B cell (primary cell): ENCODE measurements at regions not wholly inside any gene's neighbourhood (a gene's known extent, or its start where the extent isn't known, plus 50 kb on each side); places are given as distances from the start of the nearest gene placed in this dataset.

Source experiments
- ATAC-seq: fragments of 200-7000 bp; cut with Tn5 transposase; one replicate; pipeline ENCODE4 v1.10.0; 2021; ENCODE audit warnings: low read depth, mild to moderate bottlenecking, moderate number of reproducible peaks, moderate library complexity
- CTCF ChIA-PET: fragments of 350-600 bp; sonication (Branson Sonifier 250); formaldehyde crosslinking; loops from one replicate; lab custom pipeline; 2021; ENCODE audit warnings: antibody characterized with exemption, inconsistent platforms; lab: Charles Lee
- POLR2A ChIA-PET: fragments of 350-600 bp; sonication (Branson Sonifier 250); formaldehyde crosslinking; loops from one replicate; lab custom pipeline; 2021; ENCODE audit warnings: antibody characterized with exemption; lab: Charles Lee
- DNase-seq: peaks from one replicate; pipeline ENCODE4 v3.0.0; 2013
- H2AFZ ChIP-seq: 2 replicates; pipeline ENCODE4 v1.6.1; 2012; ENCODE audit warnings: mild to moderate bottlenecking, low read depth, low read length; ENCODE audit not compliant: insufficient read depth, poor library complexity, severe bottlenecking
- H3K27ac ChIP-seq, 2 donors: 1 replicate in 1 of 2; 2 replicates in 1 of 2; pipeline ENCODE4 v1.5.1; 2012 to 2013; ENCODE audit warnings: low read length in 2 of 2, mild to moderate bottlenecking in 2 of 2, moderate library complexity in 1 of 2
- H3K27me3 ChIP-seq, 4 experiments: fragments of 200-600 bp in 1 of 4; sonication (generic) in 1 of 4; replicated peaks in 1 of 4; 1 replicate in 2 of 4; 2 replicates in 2 of 4; pipeline versions ENCODE4 v1.6.1 to v1.7.0; 2013 to 2016; ENCODE audit warnings: low read length in 3 of 4, mild to moderate bottlenecking in 2 of 4, mixed read lengths in 1 of 4, moderate library complexity in 1 of 4; ENCODE audit not compliant: insufficient read depth in 4 of 4, control insufficient read depth in 3 of 4; ENCODE audit errors: control extremely low read depth in 1 of 4
- H3K36me3 ChIP-seq, 2 experiments: replicated peaks in 1 of 2; 1 replicate in 1 of 2; 2 replicates in 1 of 2; pipeline versions ENCODE4 v1.6.1 to v1.7.1; 2013; ENCODE audit warnings: low read length in 1 of 2; ENCODE audit not compliant: insufficient read depth in 2 of 2, control insufficient read depth in 1 of 2; ENCODE audit errors: control extremely low read depth in 1 of 2, extremely low read depth in 1 of 2
- H3K4me1 ChIP-seq, 2 donors: fragments of 200-600 bp in 1 of 2; sonication (generic) in 1 of 2; 1 replicate in 1 of 2; 2 replicates in 1 of 2; pipeline versions ENCODE4 v1.5.1 to v1.6.1; 2013 to 2017; ENCODE audit warnings: low read length in 2 of 2; ENCODE audit not compliant: control insufficient read depth in 2 of 2, insufficient read depth in 2 of 2
- H3K4me2 ChIP-seq: replicated peaks from 2 replicates; pipeline ENCODE3; 2012; ENCODE audit warnings: mild to moderate bottlenecking, low read depth, low read length; ENCODE audit not compliant: poor library complexity, severe bottlenecking
- H3K4me3 ChIP-seq, 5 experiments: fragments of 200-600 bp in 1 of 5; sonication (generic) in 1 of 5; 1 replicate in 3 of 5; 2 replicates in 2 of 5; pipeline versions ENCODE4 v1.5.1 to v1.7.0; 2011 to 2016; ENCODE audit warnings: low read length in 4 of 5, mild to moderate bottlenecking in 4 of 5, low read depth in 2 of 5, control low read depth in 1 of 5, moderate library complexity in 1 of 5; ENCODE audit not compliant: insufficient read depth in 1 of 5; ENCODE audit errors: control extremely low read depth in 1 of 5, extremely low read depth in 1 of 5
- H3K79me2 ChIP-seq: fragments of 200-600 bp; sonication (generic); one replicate; pipeline ENCODE4 v1.6.0; 2016; ENCODE audit warnings: low read length; ENCODE audit not compliant: control insufficient read depth, insufficient read depth
- H3K9ac ChIP-seq: fragments of 200-600 bp; sonication (generic); 2 replicates; pipeline ENCODE4 v1.6.1; 2017; ENCODE audit warnings: mild to moderate bottlenecking, low read length, moderate library complexity
- H3K9me3 ChIP-seq, 3 donors: one replicate each; pipeline versions ENCODE4 v1.6.1 to v1.7.1; 2013; ENCODE audit warnings: low read length in 2 of 3; ENCODE audit not compliant: control insufficient read depth in 2 of 3, insufficient read depth in 1 of 3; ENCODE audit errors: control extremely low read depth in 1 of 3
- H4K20me1 ChIP-seq: 2 replicates; pipeline ENCODE4 v1.6.0; 2012; ENCODE audit warnings: mild to moderate bottlenecking, low read length; ENCODE audit not compliant: insufficient read depth, control insufficient read depth, poor library complexity, severe bottlenecking
- H3K27ac Mint-ChIP-seq: one replicate; pipeline ENCODE4 v1.8.0; 2021; ENCODE audit warnings: mixed read lengths
- H3K27me3 Mint-ChIP-seq: one replicate; pipeline ENCODE4 v1.8.0; 2021; ENCODE audit warnings: mixed read lengths
- H3K4me1 Mint-ChIP-seq: one replicate; pipeline ENCODE4 v1.8.0; 2021; ENCODE audit warnings: mixed read lengths
- H3K4me3 Mint-ChIP-seq: one replicate; pipeline ENCODE4 v1.8.0; 2021; ENCODE audit warnings: mixed read lengths
- H3K9me3 Mint-ChIP-seq: one replicate; pipeline ENCODE4 v1.8.0; 2022; ENCODE audit warnings: mixed read lengths; ENCODE audit not compliant: insufficient read depth
- CTCF ChIP-seq: fragments of 200-600 bp; IDR thresholded peaks from one replicate; pipeline ENCODE4 v1.8.0; 2022; ENCODE audit warnings: antibody characterized with exemption, mild to moderate bottlenecking
- EZH2 ChIP-seq: IDR thresholded peaks from 2 replicates; pipeline ENCODE4 v1.6.1; 2012; ENCODE audit warnings: borderline replicate concordance, low read depth, mild to moderate bottlenecking, moderate library complexity, low read length; ENCODE audit not compliant: insufficient read depth, poor library complexity, severe bottlenecking
- WGBS: methylation state at CpG from one replicate; pipeline ENCODE4 v1.1.5; 2013; ENCODE audit warnings: missing lambda C conversion rate; ENCODE audit not compliant: insufficient coverage; 5-methylcytosine and 5-hydroxymethylcytosine counted together
- intact Hi-C: fragments of 100-400 bp; cut with micrococcal nuclease; formaldehyde crosslinking; loops from one replicate; pipeline ENCODE4 v1.10.0; 2022

- TF ChIP-seq CTCF (no peak), EZH2 (no peak)
- H3K27me3 Mint-ChIP-seq: peaks cover 25% of the 10 kb centered on the region
- CTCF ChIA-PET: no interaction called here
- ATAC-seq (no peak), DNase-seq (no peak)
- Histone ChIP-seq H3K4me3 (no peak overlapping the region), H3K27me3 (no peaks in the 10 kb centered on the region), H3K79me2 (no peaks in the 10 kb centered on the region), H3K9me3 (no peaks in the 10 kb centered on the region), H2AFZ (no peak overlapping the region), H3K4me2 (no peak overlapping the region), H4K20me1 (no peaks in the 10 kb centered on the region), H3K36me3 (no peaks in the 10 kb centered on the region), H3K9ac (no peak overlapping the region), H3K27ac (no peak overlapping the region), H3K4me1 (no peaks in the 10 kb centered on the region)
- no peaks in the 10 kb centered on the region for H3K9me3 Mint-ChIP-seq
- H3K4me3 Mint-ChIP-seq: no peak overlapping the region
- H3K4me1 Mint-ChIP-seq: no peaks in the 10 kb centered on the region
- 100% methylated on average over 1 of the region's 4 CpGs for WGBS
- H3K27ac Mint-ChIP-seq: no peak overlapping the region
- POLR2A ChIA-PET: no interaction called here
- intact Hi-C loops: no loop called here
Measured at GRCh38 chr12:46960681-46961080, 118.7 kb upstream of the PCED1B start.

GRCh38 chr12:46963191-46963590 is 116.2 kb upstream of the PCED1B start:
- no peaks in the 10 kb centered on the region for H3K27me3 ChIP-seq
- no peak overlapping the region for H3K4me3 ChIP-seq
- no peak overlapping the region for H3K4me2 ChIP-seq
- Mint-ChIP-seq H3K27me3 (peaks cover 29% of the 10 kb centered on the region), H3K4me3 (no peak overlapping the region), H3K4me1 (no peaks in the 10 kb centered on the region), H3K27ac (no peak overlapping the region), H3K9me3 (no peaks in the 10 kb centered on the region)
- no peaks in the 10 kb centered on the region for H3K36me3 ChIP-seq
- H3K4me1 ChIP-seq: no peaks in the 10 kb centered on the region
- H3K9ac ChIP-seq: no peak overlapping the region
- no peaks in the 10 kb centered on the region for H4K20me1 ChIP-seq
- no peak overlapping the region for H2AFZ ChIP-seq
- ChIA-PET POLR2A (no interaction called here), CTCF (interaction anchor here (0.8 kb wide), 1 partner anchor 279 kb away, joined by 3 read pairs; no protein-coding TSS in a partner anchor)
- 100% methylated on average over 1 of the region's 1 CpG for WGBS
- ATAC-seq: no peak
- DNase-seq: no peak
- no peak for TF ChIP-seq CTCF
- TF ChIP-seq EZH2: no peak
- intact Hi-C loops: no loop called here
- H3K27ac ChIP-seq: no peak overlapping the region
- H3K9me3 ChIP-seq: no peaks in the 10 kb centered on the region
- no peaks in the 10 kb centered on the region for H3K79me2 ChIP-seq
